GM23338 (cell line): ENCODE measurements at regions not wholly inside any gene's neighbourhood (a gene's known extent, or its start where the extent isn't known, plus 50 kb on each side); places are given as distances from the start of the nearest gene placed in this dataset.

Source experiments
- ATAC-seq: fragments of 200-7000 bp; cut with Tn5 transposase; 3 replicates; pipeline ENCODE4 v1.9.1; 2020
- DNase-seq: peaks from one replicate; pipeline ENCODE4 v3.0.0-alpha.2; 2015; ENCODE audit warnings: low spot score
- H2AFZ ChIP-seq: fragments of 200-600 bp; sonication (generic); 2 replicates; pipeline ENCODE4 v1.8.0; 2016; ENCODE audit warnings: antibody characterized with exemption, mild to moderate bottlenecking, moderate library complexity
- H3F3A ChIP-seq: fragments of 200-600 bp; sonication (generic); replicated peaks from 2 replicates; pipeline ENCODE4 v1.8.0; 2017; ENCODE audit warnings: antibody characterized with exemption, mixed run types, low read depth
- H3K27ac ChIP-seq: fragments of 200-600 bp; sonication (generic); 2 replicates; pipeline ENCODE4 v1.6.1; 2016; ENCODE audit warnings: low read depth
- H3K27me3 ChIP-seq: fragments of 200-600 bp; sonication (generic); 2 replicates; pipeline ENCODE4 v1.8.0; 2016; ENCODE audit warnings: mild to moderate bottlenecking, mixed run types, moderate library complexity; ENCODE audit not compliant: insufficient read depth
- H3K36me3 ChIP-seq: fragments of 200-600 bp; sonication (generic); 2 replicates; pipeline ENCODE4 v1.8.0; 2016; ENCODE audit warnings: mild to moderate bottlenecking; ENCODE audit not compliant: insufficient read depth
- H3K4me1 ChIP-seq: fragments of 200-600 bp; sonication (generic); 2 replicates; pipeline ENCODE4 v1.8.0; 2016; ENCODE audit warnings: mild to moderate bottlenecking, moderate library complexity; ENCODE audit not compliant: insufficient read depth
- H3K4me2 ChIP-seq: fragments of 200-600 bp; sonication (generic); 2 replicates; pipeline ENCODE4 v1.7.1; 2017; ENCODE audit warnings: mixed run types
- H3K4me3 ChIP-seq: fragments of 200-600 bp; sonication (generic); 2 replicates; pipeline ENCODE4 v1.6.1; 2016; ENCODE audit warnings: mixed run types
- H3K79me2 ChIP-seq: fragments of 200-600 bp; sonication (generic); replicated peaks from 2 replicates; pipeline ENCODE4 v1.8.0; 2017; ENCODE audit warnings: mild to moderate bottlenecking; ENCODE audit not compliant: insufficient read depth
- H3K9me2 ChIP-seq: fragments of 200-600 bp; sonication (generic); 2 replicates; pipeline ENCODE4 v1.8.0; 2017; ENCODE audit not compliant: insufficient read depth
- H4K20me1 ChIP-seq: fragments of 200-600 bp; sonication (generic); replicated peaks from 2 replicates; pipeline ENCODE4 v1.8.0; 2017; ENCODE audit warnings: mild to moderate bottlenecking; ENCODE audit not compliant: insufficient read depth
- H3K27ac Mint-ChIP-seq: 2 replicates; pipeline ENCODE4 v1.8.0; 2020; ENCODE audit warnings: inconsistent platforms, mild to moderate bottlenecking, moderate library complexity, mixed read lengths
- H3K27me3 Mint-ChIP-seq: 3 replicates; pipeline ENCODE4 v1.8.0; 2022; ENCODE audit warnings: low read depth, mild to moderate bottlenecking, moderate library complexity, mixed read lengths, inconsistent platforms; ENCODE audit not compliant: insufficient read depth, poor library complexity
- H3K36me3 Mint-ChIP-seq: 3 replicates; pipeline ENCODE4 v1.8.0; 2021; ENCODE audit warnings: low read depth, mild to moderate bottlenecking, inconsistent platforms, moderate library complexity, mixed read lengths
- H3K4me1 Mint-ChIP-seq: 3 replicates; pipeline ENCODE4 v1.8.0; 2020; ENCODE audit warnings: mild to moderate bottlenecking, inconsistent platforms, mixed read lengths
- H3K4me3 Mint-ChIP-seq: 3 replicates; pipeline ENCODE4 v1.8.0; 2021; ENCODE audit warnings: moderate library complexity, mild to moderate bottlenecking, inconsistent platforms, mixed read lengths
- H3K9me3 Mint-ChIP-seq: 3 replicates; pipeline ENCODE4 v1.8.0; 2020; ENCODE audit warnings: moderate library complexity, mild to moderate bottlenecking, inconsistent platforms, mixed read lengths
- EZH2 ChIP-seq: fragments of 200-600 bp; sonication (generic); IDR thresholded peaks from one replicate; pipeline ENCODE4 v1.8.0; 2017; ENCODE audit warnings: antibody characterized with exemption, mild to moderate bottlenecking, low read depth; ENCODE audit not compliant: unreplicated experiment
- JUNB ChIP-seq: IDR thresholded peaks from one replicate; pipeline ENCODE4 v1.6.1; 2016; ENCODE audit warnings: antibody characterized with exemption; ENCODE audit not compliant: unreplicated experiment
- ZNF114 ChIP-seq: fragments of 250-450 bp; sonication (Bioruptor Pico); IDR thresholded peaks from 2 replicates; pipeline ENCODE4 v1.5.0; 2020; ENCODE audit warnings: mild to moderate bottlenecking, moderate library complexity
- ZNF331 ChIP-seq: fragments of 250-450 bp; sonication (Bioruptor Pico); IDR thresholded peaks from 2 replicates; pipeline ENCODE4 v1.5.0; 2020; ENCODE audit warnings: low read depth, mild to moderate bottlenecking, moderate library complexity
- TF ChIP-seq, protein P1 (sequence below), 2 experiments: fragments of 200-600 bp in 1 of 2; sonication (generic) in 1 of 2; conservative IDR thresholded peaks; 2 replicates each; pipeline versions ENCODE4 v1.5.1 to v1.6.1; 2016 to 2017; ENCODE audit warnings: antibody characterized with exemption in 2 of 2, low read depth in 2 of 2, mild to moderate bottlenecking in 2 of 2, moderate library complexity in 1 of 2
- TF ChIP-seq, protein P2 (sequence below): IDR thresholded peaks from 2 replicates; pipeline ENCODE4 v1.6.1; 2016; ENCODE audit warnings: antibody characterized with exemption
- TF ChIP-seq, protein P3 (sequence below): fragments of 250-450 bp; sonication (Bioruptor Pico); IDR thresholded peaks from 2 replicates; pipeline ENCODE4 v1.5.0; 2020; ENCODE audit warnings: mild to moderate bottlenecking, moderate library complexity
- TF ChIP-seq, protein P4 (sequence below): IDR thresholded peaks from one replicate; pipeline ENCODE4 v1.6.1; 2018; ENCODE audit warnings: antibody characterized with exemption; ENCODE audit not compliant: unreplicated experiment

DNA sequence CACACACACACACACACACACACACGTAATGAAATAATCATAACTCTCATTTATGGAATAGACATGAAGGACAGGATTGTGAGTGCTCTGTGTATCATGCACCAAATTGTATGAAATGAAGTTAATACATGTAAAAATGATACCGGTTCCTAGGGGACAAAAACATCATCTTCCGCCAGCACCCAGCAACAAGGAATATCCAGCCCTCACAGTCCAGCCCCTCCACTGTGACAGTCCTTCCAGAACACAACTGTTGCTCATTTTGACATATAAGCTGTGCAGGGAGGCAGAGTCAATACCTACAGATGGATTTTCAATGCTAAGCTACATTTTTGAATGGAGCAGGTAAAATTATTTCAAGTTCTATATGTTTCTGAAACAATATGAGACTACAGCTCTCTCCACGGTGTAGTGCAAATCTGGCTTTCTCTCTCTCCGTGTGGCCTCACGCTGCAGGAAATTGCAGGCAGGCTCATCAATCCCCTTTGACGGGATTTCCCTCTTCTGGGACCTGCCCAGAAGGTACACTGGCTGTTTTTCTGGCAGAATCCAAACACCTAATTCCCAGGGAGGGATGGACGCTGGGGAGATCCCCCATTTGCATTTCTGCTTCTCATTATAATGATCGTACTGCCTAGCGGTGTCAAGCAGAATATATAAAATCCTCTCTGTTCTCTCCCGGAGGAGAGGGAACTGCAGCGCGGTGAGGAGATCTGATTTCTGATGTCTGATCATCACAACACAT, 494.0 kb downstream of the LIG4 start:
- peaks cover 7% of the 10 kb centered on the region for H3K4me1 ChIP-seq
- Mint-ChIP-seq H3K4me1 (peaks cover 12% of the 10 kb centered on the region), H3K36me3 (no peaks in the 10 kb centered on the region), H3K9me3 (0 out of 3 replicates have a peak, but pooled peaks cover 3% of the 10 kb centered on the region), H3K27me3 (peaks cover 2% of the 10 kb centered on the region), H3K27ac (no peak overlapping the region), H3K4me3 (no peak overlapping the region)
- ATAC-seq: peak; percentile 49
- H3K4me3 ChIP-seq: no peak overlapping the region
- H3K36me3 ChIP-seq: no peaks in the 10 kb centered on the region
- no peak overlapping the region for H3K4me2 ChIP-seq
- H2AFZ ChIP-seq: no peak overlapping the region
- 0 out of 2 replicates have a peak, but pooled peaks cover 8% of the 10 kb centered on the region for H3K79me2 ChIP-seq
- DNase-seq: no peak
- H3K27me3 ChIP-seq: no peaks in the 10 kb centered on the region
- no peaks in the 10 kb centered on the region for H4K20me1 ChIP-seq
- 0 out of 2 replicates have a peak, but pooled peaks cover 6% of the 10 kb centered on the region for H3K9me2 ChIP-seq
- TF ChIP-seq, protein P1, sequence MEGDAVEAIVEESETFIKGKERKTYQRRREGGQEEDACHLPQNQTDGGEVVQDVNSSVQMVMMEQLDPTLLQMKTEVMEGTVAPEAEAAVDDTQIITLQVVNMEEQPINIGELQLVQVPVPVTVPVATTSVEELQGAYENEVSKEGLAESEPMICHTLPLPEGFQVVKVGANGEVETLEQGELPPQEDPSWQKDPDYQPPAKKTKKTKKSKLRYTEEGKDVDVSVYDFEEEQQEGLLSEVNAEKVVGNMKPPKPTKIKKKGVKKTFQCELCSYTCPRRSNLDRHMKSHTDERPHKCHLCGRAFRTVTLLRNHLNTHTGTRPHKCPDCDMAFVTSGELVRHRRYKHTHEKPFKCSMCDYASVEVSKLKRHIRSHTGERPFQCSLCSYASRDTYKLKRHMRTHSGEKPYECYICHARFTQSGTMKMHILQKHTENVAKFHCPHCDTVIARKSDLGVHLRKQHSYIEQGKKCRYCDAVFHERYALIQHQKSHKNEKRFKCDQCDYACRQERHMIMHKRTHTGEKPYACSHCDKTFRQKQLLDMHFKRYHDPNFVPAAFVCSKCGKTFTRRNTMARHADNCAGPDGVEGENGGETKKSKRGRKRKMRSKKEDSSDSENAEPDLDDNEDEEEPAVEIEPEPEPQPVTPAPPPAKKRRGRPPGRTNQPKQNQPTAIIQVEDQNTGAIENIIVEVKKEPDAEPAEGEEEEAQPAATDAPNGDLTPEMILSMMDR (conservative IDR thresholded peaks at IDR 0.05; ENCODE audit: low read depth in 2 of 2): no peak
- TF ChIP-seq ZNF331 (CRISPR knock-in tag) (no peak), ZNF114 (CRISPR knock-in tag) (no peak), EZH2 (no peak), JUNB (no peak)
- TF ChIP-seq, protein P2, sequence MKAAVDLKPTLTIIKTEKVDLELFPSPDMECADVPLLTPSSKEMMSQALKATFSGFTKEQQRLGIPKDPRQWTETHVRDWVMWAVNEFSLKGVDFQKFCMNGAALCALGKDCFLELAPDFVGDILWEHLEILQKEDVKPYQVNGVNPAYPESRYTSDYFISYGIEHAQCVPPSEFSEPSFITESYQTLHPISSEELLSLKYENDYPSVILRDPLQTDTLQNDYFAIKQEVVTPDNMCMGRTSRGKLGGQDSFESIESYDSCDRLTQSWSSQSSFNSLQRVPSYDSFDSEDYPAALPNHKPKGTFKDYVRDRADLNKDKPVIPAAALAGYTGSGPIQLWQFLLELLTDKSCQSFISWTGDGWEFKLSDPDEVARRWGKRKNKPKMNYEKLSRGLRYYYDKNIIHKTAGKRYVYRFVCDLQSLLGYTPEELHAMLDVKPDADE: no peak
- TF ChIP-seq, protein P3, sequence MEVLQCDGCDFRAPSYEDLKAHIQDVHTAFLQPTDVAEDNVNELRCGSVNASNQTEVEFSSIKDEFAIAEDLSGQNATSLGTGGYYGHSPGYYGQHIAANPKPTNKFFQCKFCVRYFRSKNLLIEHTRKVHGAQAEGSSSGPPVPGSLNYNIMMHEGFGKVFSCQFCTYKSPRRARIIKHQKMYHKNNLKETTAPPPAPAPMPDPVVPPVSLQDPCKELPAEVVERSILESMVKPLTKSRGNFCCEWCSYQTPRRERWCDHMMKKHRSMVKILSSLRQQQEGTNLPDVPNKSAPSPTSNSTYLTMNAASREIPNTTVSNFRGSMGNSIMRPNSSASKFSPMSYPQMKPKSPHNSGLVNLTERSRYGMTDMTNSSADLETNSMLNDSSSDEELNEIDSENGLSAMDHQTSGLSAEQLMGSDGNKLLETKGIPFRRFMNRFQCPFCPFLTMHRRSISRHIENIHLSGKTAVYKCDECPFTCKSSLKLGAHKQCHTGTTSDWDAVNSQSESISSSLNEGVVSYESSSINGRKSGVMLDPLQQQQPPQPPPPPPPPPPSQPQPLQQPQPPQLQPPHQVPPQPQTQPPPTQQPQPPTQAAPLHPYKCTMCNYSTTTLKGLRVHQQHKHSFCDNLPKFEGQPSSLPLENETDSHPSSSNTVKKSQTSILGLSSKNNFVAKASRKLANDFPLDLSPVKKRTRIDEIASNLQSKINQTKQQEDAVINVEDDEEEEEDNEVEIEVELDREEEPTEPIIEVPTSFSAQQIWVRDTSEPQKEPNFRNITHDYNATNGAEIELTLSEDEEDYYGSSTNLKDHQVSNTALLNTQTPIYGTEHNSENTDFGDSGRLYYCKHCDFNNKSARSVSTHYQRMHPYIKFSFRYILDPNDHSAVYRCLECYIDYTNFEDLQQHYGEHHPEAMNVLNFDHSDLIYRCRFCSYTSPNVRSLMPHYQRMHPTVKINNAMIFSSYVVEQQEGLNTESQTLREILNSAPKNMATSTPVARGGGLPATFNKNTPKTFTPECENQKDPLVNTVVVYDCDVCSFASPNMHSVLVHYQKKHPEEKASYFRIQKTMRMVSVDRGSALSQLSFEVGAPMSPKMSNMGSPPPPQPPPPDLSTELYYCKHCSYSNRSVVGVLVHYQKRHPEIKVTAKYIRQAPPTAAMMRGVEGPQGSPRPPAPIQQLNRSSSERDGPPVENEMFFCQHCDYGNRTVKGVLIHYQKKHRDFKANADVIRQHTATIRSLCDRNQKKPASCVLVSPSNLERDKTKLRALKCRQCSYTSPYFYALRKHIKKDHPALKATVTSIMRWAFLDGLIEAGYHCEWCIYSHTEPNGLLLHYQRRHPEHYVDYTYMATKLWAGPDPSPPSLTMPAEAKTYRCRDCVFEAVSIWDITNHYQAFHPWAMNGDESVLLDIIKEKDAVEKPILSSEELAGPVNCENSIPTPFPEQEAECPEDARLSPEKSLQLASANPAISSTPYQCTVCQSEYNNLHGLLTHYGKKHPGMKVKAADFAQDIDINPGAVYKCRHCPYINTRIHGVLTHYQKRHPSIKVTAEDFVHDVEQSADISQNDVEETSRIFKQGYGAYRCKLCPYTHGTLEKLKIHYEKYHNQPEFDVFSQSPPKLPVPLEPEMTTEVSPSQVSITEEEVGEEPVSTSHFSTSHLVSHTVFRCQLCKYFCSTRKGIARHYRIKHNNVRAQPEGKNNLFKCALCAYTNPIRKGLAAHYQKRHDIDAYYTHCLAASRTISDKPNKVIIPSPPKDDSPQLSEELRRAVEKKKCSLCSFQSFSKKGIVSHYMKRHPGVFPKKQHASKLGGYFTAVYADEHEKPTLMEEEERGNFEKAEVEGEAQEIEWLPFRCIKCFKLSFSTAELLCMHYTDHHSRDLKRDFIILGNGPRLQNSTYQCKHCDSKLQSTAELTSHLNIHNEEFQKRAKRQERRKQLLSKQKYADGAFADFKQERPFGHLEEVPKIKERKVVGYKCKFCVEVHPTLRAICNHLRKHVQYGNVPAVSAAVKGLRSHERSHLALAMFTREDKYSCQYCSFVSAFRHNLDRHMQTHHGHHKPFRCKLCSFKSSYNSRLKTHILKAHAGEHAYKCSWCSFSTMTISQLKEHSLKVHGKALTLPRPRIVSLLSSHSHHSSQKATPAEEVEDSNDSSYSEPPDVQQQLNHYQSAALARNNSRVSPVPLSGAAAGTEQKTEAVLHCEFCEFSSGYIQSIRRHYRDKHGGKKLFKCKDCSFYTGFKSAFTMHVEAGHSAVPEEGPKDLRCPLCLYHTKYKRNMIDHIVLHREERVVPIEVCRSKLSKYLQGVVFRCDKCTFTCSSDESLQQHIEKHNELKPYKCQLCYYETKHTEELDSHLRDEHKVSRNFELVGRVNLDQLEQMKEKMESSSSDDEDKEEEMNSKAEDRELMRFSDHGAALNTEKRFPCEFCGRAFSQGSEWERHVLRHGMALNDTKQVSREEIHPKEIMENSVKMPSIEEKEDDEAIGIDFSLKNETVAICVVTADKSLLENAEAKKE (CRISPR knock-in tag): no peak
- TF ChIP-seq, protein P4, sequence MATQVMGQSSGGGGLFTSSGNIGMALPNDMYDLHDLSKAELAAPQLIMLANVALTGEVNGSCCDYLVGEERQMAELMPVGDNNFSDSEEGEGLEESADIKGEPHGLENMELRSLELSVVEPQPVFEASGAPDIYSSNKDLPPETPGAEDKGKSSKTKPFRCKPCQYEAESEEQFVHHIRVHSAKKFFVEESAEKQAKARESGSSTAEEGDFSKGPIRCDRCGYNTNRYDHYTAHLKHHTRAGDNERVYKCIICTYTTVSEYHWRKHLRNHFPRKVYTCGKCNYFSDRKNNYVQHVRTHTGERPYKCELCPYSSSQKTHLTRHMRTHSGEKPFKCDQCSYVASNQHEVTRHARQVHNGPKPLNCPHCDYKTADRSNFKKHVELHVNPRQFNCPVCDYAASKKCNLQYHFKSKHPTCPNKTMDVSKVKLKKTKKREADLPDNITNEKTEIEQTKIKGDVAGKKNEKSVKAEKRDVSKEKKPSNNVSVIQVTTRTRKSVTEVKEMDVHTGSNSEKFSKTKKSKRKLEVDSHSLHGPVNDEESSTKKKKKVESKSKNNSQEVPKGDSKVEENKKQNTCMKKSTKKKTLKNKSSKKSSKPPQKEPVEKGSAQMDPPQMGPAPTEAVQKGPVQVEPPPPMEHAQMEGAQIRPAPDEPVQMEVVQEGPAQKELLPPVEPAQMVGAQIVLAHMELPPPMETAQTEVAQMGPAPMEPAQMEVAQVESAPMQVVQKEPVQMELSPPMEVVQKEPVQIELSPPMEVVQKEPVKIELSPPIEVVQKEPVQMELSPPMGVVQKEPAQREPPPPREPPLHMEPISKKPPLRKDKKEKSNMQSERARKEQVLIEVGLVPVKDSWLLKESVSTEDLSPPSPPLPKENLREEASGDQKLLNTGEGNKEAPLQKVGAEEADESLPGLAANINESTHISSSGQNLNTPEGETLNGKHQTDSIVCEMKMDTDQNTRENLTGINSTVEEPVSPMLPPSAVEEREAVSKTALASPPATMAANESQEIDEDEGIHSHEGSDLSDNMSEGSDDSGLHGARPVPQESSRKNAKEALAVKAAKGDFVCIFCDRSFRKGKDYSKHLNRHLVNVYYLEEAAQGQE: no peak
- no peak overlapping the region for H3K27ac ChIP-seq
- no peaks in the 10 kb centered on the region for H3F3A ChIP-seq
